PC-3 (cell line): ENCODE measurements at regions not wholly inside any gene's neighbourhood (a gene's known extent, or its start where the extent isn't known, plus 50 kb on each side); places are given as distances from the start of the nearest gene placed in this dataset.
A peak's percentile ranks its signal among the peaks of the same experiment; 100 is the strongest.

Source experiments
- ATAC-seq: fragments of 200-7000 bp; cut with Tn5 transposase; 2 replicates; pipeline ENCODE4 v1.9.1; 2020; ENCODE audit warnings: mild to moderate bottlenecking, moderate library complexity
- BruUV-seq: library from RNA; stranded (reverse); fragments of 400-500 nt; replicated peaks from 2 replicates; lab custom pipeline; 2021; lab: Mats Ljungman, UMichigan
- CTCF ChIA-PET: fragments of 300-600 bp; sonication (Branson Sonifier 250); formaldehyde crosslinking; loops from one replicate; lab custom pipeline; 2022; ENCODE audit warnings: antibody characterized with exemption; lab: Charles Lee
- POLR2A ChIA-PET: fragments of 300-600 bp; sonication (Branson Sonifier 250); formaldehyde crosslinking; loops from one replicate; lab custom pipeline; 2022; ENCODE audit warnings: antibody characterized with exemption; ENCODE audit not compliant: unreplicated experiment; lab: Charles Lee
- DNase-seq: peaks from one replicate; pipeline ENCODE4 v3.0.0-alpha.2; 2015
- H2AFZ ChIP-seq: fragments of 300-600 bp; sonication (generic); 2 replicates; pipeline ENCODE4 v1.6.0; 2016; ENCODE audit warnings: antibody characterized with exemption, low read length
- H3F3A ChIP-seq: fragments of 300-600 bp; sonication (generic); one replicate; pipeline ENCODE4 v1.6.0; 2017; ENCODE audit warnings: antibody characterized with exemption, low read length, control low read depth, mild to moderate bottlenecking; ENCODE audit not compliant: unreplicated experiment
- H3K27ac ChIP-seq: fragments of 300-600 bp; sonication (generic); 2 replicates; pipeline ENCODE4 v1.5.1; 2016; ENCODE audit warnings: mild to moderate bottlenecking, low read length
- H3K27me3 ChIP-seq: fragments of 300-600 bp; sonication (generic); 2 replicates; pipeline ENCODE4 v1.6.1; 2016; ENCODE audit warnings: low read length, mixed read lengths
- H3K36me3 ChIP-seq: fragments of 300-600 bp; sonication (generic); 2 replicates; pipeline ENCODE4 v1.6.1; 2016; ENCODE audit warnings: low read depth, mixed run types, low read length, mixed read lengths
- H3K4me1 ChIP-seq: fragments of 300-600 bp; sonication (generic); 2 replicates; pipeline ENCODE4 v1.5.1; 2016; ENCODE audit warnings: low read length; ENCODE audit not compliant: insufficient read depth
- H3K4me2 ChIP-seq: fragments of 300-600 bp; sonication (generic); 2 replicates; pipeline ENCODE4 v1.6.0; 2016; ENCODE audit warnings: low read length
- H3K4me3 ChIP-seq: fragments of 300-600 bp; sonication (generic); 2 replicates; pipeline ENCODE4 v1.5.1; 2016; ENCODE audit warnings: mild to moderate bottlenecking, low read length, mixed read lengths
- H3K79me2 ChIP-seq: fragments of 300-600 bp; sonication (generic); 2 replicates; pipeline ENCODE4 v1.6.1; 2017; ENCODE audit warnings: low read length, mixed read lengths
- H3K9ac ChIP-seq: fragments of 300-600 bp; sonication (generic); 2 replicates; pipeline ENCODE4 v1.6.0; 2016; ENCODE audit warnings: mild to moderate bottlenecking, low read length
- H3K9me2 ChIP-seq: fragments of 300-600 bp; sonication (generic); replicated peaks from 2 replicates; pipeline ENCODE4 v1.6.1; 2016; ENCODE audit warnings: mixed run types, low read length, mixed read lengths
- H3K9me3 ChIP-seq: fragments of 300-600 bp; sonication (generic); 2 replicates; pipeline ENCODE4 v1.6.1; 2016; ENCODE audit warnings: low read length, mixed read lengths
- H4K20me1 ChIP-seq: fragments of 300-600 bp; sonication (generic); 2 replicates; pipeline ENCODE4 v1.6.1; 2016; ENCODE audit warnings: low read length, mixed read lengths
- CTCF ChIP-seq: fragments of 300-600 bp; sonication (generic); conservative IDR thresholded peaks from 2 replicates; pipeline ENCODE4 v1.5.1; 2017; ENCODE audit warnings: antibody characterized with exemption, low read depth, mild to moderate bottlenecking, low read length
- EZH2 ChIP-seq: fragments of 300-600 bp; sonication (generic); IDR thresholded peaks from one replicate; pipeline ENCODE4 v1.6.1; 2017; ENCODE audit warnings: antibody characterized with exemption, mild to moderate bottlenecking, low read length; ENCODE audit not compliant: unreplicated experiment
- EZH2phosphoT487 ChIP-seq: fragments of 300-600 bp; sonication (generic); IDR thresholded peaks from 2 replicates; pipeline ENCODE4 v1.6.1; 2018; ENCODE audit warnings: mild to moderate bottlenecking, antibody characterized with exemption, low read length, borderline replicate concordance
- intact Hi-C: fragments of 100-400 bp; cut with micrococcal nuclease; formaldehyde crosslinking; loops from 2 replicates; pipeline ENCODE4 v1.9.0; 2023

GRCh38 chr18:10088734-10089133, 174.9 kb downstream of the VAPA start:
- ATAC-seq = no peak
- peak; percentile 34 for DNase-seq
- TF ChIP-seq EZH2phosphoT487 = no peak
- no peak for TF ChIP-seq CTCF
- TF ChIP-seq EZH2 = no peak
- no peaks in the 10 kb centered on the region for H3K79me2 ChIP-seq
- no peak overlapping the region for H3K9ac ChIP-seq
- H3K9me3 ChIP-seq = 0 out of 2 replicates have a peak, but pooled peaks cover 3% of the 10 kb centered on the region
- intact Hi-C loops = no loop called here
- no peaks in the 10 kb centered on the region for H4K20me1 ChIP-seq
- ChIA-PET CTCF (no interaction called here), POLR2A (no interaction called here)
- no peak overlapping the region for H3K4me2 ChIP-seq
- H3K4me1 ChIP-seq = peaks cover 10% of the 10 kb centered on the region; the same call in 1 of the 2 replicates
- H3F3A ChIP-seq = no peaks in the 10 kb centered on the region
- H2AFZ ChIP-seq = no peak overlapping the region
- H3K4me3 ChIP-seq = no peak overlapping the region
- BruUV-seq = no TSS peak
- no peaks in the 10 kb centered on the region for H3K36me3 ChIP-seq
- peaks cover 40% of the 10 kb centered on the region for H3K27me3 ChIP-seq
- H3K9me2 ChIP-seq = no peaks in the 10 kb centered on the region
- no peak overlapping the region for H3K27ac ChIP-seq

GRCh38 chr18:10089881-10090280, 176.1 kb downstream of the VAPA start:
- ATAC-seq = no peak
- Histone ChIP-seq H4K20me1 (no peaks in the 10 kb centered on the region), H3K9ac (no peak overlapping the region), H3F3A (no peaks in the 10 kb centered on the region), H3K27me3 (peaks cover 40% of the 10 kb centered on the region), H3K9me3 (no peaks in the 10 kb centered on the region), H3K79me2 (no peaks in the 10 kb centered on the region), H3K36me3 (no peaks in the 10 kb centered on the region), H3K4me2 (no peak overlapping the region), H2AFZ (no peak overlapping the region), H3K4me1 (peaks cover 14% of the 10 kb centered on the region; the same call in 1 of the 2 replicates), H3K4me3 (no peak overlapping the region), H3K9me2 (no peaks in the 10 kb centered on the region), H3K27ac (no peak overlapping the region)
- ChIA-PET POLR2A (no interaction called here), CTCF (no interaction called here)
- no TSS peak for BruUV-seq
- TF ChIP-seq CTCF (no peak), EZH2phosphoT487 (no peak), EZH2 (no peak)
- DNase-seq = no peak
- intact Hi-C loops = no loop called here

GRCh38 chr18:10090668-10091067, 176.9 kb downstream of the VAPA start:
- Histone ChIP-seq H3K4me3 (no peak overlapping the region), H2AFZ (no peak overlapping the region), H3K9me2 (no peaks in the 10 kb centered on the region), H3K27ac (no peak overlapping the region), H3K4me1 (peaks cover 14% of the 10 kb centered on the region; the same call in 1 of the 2 replicates), H3K4me2 (no peak overlapping the region), H3F3A (no peaks in the 10 kb centered on the region), H3K79me2 (no peaks in the 10 kb centered on the region), H3K9ac (no peak overlapping the region), H4K20me1 (no peaks in the 10 kb centered on the region), H3K36me3 (no peaks in the 10 kb centered on the region), H3K27me3 (peaks cover 40% of the 10 kb centered on the region), H3K9me3 (no peaks in the 10 kb centered on the region)
- intact Hi-C loops = no loop called here
- CTCF ChIA-PET = no interaction called here
- DNase-seq (no peak), ATAC-seq (no peak)
- TF ChIP-seq CTCF (no peak), EZH2 (no peak), EZH2phosphoT487 (no peak)
- POLR2A ChIA-PET = no interaction called here
- no TSS peak for BruUV-seq
